Stimulated activated naive CD8-positive, alpha-beta T cell treated with anti-CD3 and anti-CD28 coated beads, Interleukin-15, Interleukin-2, amounts not matched to agents 100 U/mL and 50 U/mL, for 24 hours (primary cell): ENCODE measurements at regions not wholly inside any gene's neighbourhood (a gene's known extent, or its start where the extent isn't known, plus 50 kb on each side); places are given as distances from the start of the nearest gene placed in this dataset.
"Not testable (repeated sequence)": the region's sequence is repeated elsewhere in the genome, so short reads cannot be mapped to it uniquely, and the experiment has no call there.

Source experiments
- ATAC-seq: fragments of 150-1000 bp; cut with Tn5 transposase; one replicate; pipeline ENCODE4 v1.10.0; 2021
- DNase-seq: peaks from one replicate; pipeline ENCODE4 v3.0.0; 2021

DNA sequence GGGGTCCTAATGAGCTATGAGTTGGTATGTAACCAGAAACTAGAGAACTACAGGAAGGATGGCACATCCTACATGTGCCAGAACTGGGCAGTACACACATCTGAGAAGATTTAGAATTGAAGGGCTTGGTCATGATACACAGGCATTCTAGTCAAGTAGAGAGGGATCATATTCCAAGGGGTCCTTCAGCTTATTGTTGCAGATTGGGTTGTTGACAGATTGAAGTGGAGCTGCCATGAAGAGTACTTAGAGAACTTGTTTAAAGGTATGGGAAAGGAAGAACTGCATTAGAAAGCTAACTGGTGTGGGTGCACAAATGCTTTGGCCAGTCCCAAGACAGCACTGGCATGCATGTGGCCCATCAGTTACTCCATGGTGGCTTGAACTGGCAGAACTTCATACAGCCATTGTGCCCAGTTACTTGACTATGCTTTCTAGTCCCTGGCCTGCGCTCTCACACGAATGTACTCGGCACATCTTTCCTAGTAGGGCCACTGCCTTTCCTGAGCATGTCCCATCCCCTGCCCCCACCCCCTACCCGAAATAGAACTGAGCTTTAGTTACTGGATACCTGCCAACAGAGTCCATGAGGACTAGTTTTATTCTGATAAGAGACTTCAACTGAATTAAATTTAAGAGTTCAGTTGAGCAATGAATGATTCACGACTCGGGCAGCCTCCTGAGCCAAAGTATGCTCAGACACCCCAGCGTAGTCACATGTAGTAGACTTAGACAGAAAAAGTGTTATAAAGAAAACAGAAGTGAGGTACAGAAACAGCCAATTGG lies 64.0 kb downstream of the CCNG2 start:
- DNase-seq: no peak
- ATAC-seq: no peak

DNA sequence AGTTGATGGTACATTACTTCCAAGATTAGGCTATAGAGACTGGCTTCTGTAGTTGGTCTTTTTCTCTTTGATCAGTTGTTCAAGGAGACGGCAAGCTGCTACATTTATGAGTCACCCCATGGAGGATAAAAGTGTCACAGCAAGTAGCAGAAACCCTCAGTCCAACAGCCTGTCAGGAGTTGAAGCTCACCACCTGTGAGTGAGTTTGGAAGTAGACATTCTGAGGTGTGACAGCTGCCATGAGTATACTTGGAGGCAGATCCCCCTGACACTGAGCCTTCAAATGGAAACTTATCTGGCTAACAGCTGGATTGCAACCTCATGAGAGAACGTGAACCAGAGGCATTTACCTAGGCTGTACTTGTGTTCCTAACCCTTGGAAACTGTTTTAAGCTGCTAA lies 68.0 kb downstream of the CCNG2 start:
- ATAC-seq: no peak
- DNase-seq: no peak

DNA sequence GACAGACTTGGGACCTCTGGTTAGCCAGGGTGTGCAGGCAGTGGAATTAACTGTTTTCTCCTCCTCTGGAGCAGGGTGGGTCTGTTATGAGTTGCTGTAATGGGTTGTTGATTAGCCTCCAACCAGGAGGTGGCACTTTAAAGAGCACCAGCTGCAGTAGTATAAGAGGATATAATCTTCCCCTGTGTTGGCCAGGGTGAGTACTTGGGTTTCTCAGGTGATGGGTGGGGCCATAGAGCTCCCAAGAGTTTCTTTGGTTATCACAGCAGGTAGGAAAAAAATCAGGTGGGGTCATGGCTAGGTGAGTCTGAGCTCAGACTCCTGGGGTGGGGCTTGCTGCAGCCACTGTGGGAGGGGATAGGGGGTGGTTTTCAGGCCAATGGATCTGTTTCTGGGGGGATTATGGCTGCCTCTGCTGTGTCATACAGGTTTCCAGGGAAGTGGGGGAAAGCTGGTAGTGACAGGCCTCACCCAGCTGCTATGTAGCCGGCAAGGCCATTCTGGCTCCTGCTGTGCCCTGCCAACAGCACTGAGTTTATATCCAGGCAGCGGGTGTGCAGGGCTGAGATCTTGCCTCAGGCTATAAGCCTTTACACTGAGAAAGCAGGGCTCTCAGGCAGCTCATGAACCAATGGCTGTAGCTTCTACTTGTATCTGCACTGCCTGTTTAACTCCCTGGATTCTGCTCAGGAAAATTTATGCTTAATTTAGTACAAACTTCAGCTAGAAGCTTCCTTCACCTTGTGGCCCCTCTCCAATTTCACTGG lies 70.1 kb downstream of the CCNG2 start:
- no peak for DNase-seq
- ATAC-seq: no peak

DNA sequence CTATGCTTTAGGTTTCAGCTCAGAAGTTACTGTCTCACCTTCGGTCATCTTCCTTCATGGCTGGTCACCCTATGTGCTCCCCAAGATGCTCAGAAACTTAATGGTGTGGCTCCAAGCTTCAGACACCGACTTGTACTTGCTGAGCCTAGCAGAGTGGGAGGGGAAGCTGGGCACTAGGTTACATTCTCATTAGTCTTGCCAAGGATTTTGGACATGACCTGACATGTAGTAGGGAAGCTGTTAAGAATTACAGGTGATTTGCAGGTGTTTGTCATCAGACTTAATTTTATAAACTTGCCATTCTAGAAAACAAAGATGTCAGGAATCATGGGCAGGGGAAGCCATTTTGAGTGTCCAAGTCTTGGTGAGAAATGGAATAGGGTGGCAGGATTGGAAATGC lies 72.4 kb downstream of the CCNG2 start:
- ATAC-seq (no peak), DNase-seq (no peak)

DNA sequence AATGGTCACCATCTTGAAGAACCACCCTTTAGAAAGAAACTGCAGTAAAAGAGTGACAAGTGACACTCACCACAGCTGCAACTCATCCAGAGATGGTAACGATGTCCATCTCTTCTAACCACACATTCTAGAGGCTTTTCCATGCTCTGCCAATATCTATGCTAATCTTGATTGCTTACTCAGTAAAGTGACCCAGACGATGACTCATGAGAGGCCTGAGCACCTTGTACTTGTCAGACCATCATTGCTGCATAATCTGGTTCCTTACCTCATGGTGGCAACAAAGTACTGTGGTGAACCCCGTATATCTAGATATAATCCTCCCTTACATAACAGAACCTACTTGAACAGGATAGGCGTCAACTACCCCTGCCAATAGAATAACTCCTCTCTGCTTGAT lies 75.6 kb downstream of the CCNG2 start:
- DNase-seq (no peak), ATAC-seq (no peak)

DNA sequence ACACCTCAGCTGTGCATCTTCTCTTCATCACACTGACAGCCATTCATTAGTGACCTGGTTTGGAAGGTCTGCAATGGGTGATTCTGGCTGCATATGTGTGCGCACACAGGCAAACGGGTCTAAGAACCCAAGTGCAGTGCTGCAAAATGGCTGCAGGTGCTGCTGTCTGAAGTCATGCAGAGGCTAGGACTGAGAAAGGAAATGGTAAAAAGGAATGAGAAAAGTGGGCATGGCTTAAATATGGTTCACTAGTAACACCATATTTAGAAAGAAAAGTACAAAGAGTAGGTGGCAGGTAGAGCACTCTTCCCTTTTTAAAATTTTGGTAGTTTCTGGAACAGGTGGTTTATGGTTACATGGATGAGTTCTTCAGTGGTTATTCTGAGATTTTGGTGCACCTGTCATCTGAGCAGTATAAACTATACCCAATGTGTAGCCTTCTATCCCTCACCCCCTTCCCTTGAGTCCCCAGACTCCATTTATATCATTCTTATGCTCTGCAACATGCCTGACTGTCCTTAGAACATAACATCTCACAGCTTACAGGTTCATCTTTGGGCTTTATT lies 78.4 kb downstream of the CCNG2 start:
- ATAC-seq (no peak), DNase-seq (no peak)

DNA sequence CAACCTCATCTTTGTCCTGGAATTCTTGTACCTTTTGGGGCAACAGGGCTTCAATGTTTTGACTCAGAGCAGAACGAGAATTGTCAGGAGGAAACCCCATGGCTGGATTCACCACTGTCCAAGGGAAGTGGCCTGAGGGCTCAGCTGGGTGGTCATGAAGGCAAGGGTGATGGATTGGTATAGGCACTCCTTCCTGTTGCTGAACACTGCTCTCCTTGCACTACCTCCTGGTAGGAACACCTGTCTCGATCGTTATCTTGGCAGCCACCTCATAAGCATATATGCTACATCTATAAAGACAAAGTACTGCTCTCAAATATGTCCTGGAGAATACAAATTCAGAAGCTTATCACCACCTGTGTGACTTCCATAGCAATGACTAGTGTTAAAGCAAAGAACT lies 79.8 kb downstream of the CCNG2 start:
- ATAC-seq: no peak

DNA sequence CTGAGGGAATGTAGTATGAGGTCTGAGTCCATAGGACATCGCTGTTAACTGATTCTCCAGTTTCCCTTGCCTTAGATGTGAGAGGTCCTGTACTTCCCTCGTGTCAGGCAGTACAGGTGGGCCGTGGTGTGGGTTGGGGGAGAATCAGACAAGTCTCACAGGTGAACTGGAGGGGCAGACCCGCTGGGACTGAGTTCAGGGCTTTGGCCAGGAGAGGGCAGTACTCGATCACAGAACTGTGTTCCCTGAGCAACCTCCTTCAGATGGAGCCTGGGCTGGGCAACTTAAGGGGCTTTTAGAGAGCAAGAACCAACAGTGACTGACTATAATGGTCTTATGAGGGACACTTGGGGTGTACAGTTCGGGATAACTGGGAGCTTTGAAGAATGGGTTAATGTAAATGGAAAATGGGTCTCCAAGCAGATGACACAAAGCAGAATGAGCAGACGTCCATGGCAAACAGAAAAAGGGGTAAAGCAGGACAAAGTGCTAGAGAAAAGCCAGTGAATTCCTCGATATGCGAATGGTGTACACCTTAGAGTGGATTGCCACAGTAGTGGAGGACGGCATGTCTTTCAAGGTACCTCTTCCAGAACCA lies 83.6 kb downstream of the CCNG2 start:
- peak; percentile 76 for ATAC-seq
- DNase-seq: peak; percentile 74

More for the DNA sequence above, 79.8 kb downstream of the CCNG2 start:
- DNase-seq: no peak

DNA sequence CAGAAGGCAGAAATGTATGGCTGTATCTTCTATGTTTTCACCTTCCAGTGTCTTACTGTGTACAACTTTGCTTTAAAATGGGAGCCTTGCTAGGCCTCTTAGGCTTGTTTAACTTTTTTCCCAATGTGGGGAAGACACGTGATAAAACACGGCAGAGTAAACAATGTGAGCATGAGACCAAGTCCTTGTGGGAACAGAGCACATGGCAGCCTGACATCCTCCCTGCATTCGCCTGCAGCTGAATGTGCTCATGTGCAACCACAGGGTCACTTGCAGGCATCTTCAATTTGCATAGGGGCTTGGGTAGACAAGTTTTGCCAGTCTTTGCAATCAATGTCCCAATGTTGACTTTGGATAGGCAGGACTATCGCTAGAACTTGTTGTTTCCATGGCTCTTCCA lies 91.8 kb downstream of the CCNG2 start:
- DNase-seq (no peak), ATAC-seq (no peak)

DNA sequence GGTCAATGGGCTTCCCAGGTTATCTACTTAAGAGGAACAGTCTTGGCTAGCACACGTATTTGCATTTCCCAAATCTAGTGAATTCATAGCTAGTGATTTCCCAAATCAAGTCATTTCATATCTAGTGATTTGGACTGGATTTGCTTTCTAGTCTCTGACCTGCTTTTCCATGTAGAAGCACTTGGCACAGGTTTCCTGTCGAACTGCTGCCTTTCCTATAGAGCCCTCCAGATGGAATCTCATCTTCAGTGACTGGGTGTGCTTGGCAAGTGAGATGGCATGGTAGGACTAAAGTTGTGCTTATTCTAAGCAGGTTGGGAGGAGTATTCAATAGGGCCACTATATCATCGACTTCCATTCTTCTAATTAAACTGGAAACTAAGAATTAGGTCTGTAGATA lies 94.7 kb downstream of the CCNG2 start:
- DNase-seq (no peak), ATAC-seq (no peak)

DNA sequence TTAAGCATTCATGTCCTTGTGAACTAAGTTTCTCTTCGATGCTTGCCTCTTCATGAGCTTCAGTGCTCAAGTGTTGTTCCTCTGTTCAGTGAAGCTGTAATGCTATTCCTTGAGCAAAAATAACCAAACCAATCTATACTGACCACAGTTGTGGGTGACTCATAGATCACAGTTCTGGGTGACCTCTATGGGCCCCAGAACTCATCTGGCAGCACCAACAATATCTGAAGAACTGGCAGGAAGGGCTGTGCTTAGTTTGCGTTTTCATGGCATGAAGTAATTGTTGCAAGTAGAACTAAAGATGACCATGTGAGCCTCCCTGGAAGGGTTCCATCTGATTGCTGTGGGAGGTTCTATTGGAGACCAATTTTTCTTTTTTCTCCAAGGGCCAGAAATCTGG lies 106.2 kb downstream of the CCNG2 start:
- DNase-seq (no peak), ATAC-seq (no peak)

DNA sequence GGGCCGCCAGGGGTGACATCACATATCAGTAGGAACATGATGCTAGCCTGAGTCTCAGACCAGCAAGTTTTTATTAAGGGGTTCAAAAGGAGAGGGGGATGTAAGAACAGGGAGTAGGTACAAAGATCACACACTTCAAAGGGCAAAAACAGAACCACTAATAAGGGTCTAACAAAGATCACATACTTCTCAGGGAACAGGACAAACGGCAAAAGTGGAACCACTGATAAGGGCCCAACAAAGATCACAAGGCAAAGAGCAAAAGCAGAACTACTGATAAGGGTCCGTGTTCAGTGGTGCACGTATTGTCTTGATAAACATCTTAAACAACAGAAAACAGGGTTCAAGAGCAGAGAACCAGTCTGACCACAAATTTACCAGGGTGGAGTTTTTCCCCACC lies 107.0 kb downstream of the CCNG2 start:
- DNase-seq, ATAC-seq: not testable (repeated sequence)

DNA sequence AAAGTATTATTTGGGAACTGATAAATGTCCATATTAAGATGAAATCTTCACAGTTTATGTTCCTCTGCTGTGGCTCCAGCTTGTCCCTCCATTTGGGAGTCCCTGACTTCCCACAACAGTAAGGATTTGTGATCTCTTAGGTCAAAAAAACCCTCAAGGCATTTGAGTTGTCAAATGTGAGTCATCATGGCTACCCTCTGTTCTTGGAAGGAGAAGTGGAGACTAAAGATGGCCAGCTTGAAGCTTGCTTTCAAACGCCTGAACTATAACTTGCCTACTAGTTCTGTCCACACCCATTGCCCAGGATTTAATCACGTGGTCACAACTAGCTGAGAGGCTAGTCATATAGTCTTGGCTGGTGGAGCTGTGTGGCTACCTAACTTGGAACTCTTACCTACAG lies 107.8 kb downstream of the CCNG2 start:
- no peak for ATAC-seq
- DNase-seq: no peak

DNA sequence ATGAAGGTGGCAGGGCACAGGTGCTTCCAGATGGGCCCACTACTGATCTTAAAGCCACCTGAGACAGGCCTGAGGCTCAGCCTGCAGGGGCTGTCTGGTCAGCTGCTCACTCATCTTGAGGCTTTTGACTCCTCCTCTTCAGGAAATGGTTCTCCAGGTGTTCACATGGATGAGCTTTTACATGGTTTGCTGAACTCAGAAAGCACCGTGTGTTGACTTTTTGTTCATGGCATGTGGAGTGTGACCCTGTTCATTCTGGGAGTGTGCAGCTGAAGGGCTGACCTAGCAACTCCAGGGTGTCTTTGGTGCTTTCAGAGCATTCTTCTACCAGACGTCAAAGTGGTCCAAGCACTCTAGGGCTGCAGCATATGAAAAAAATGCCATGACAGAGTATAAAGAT lies 111.1 kb downstream of the CCNG2 start:
- DNase-seq (no peak), ATAC-seq (no peak)

DNA sequence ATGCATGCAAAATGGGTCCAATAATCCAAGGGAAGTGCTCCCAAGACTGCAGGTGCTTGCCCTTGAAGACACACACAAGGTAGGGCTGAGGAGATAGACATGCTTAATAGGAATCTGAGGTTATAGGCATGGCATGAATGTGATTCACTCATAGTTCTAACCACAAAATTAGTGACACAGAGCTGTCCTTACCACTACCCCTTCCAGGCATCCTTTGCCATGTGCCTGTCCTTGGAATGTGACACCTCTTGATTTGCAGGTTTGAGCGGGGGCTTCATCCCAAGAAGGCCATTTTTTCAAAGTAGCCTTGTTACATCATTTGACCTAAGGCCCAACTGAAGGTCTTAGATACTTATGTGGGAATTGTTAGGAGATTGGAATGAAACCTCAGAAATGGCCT lies 112.5 kb downstream of the CCNG2 start:
- no peak for DNase-seq
- ATAC-seq: no peak

DNA sequence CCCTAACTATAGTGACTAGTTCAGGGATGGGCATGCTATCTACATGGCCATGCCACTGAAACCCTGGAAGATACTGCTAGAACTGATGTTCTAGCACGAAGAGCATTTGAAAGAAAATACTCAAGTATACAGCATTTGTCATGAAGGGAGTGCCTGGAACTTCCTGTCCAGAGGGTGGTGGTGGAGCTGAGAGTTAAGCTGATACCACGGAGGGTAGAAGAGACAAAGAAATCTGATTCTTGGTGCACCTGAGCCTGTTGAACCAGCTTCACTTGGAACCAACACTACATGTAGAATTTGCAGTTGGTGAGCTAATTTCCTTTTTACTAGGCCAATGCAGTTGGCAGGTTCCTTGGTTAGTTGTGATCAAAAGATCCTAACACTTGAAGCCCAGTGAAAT lies 116.4 kb downstream of the CCNG2 start:
- DNase-seq (no peak), ATAC-seq (no peak)

DNA sequence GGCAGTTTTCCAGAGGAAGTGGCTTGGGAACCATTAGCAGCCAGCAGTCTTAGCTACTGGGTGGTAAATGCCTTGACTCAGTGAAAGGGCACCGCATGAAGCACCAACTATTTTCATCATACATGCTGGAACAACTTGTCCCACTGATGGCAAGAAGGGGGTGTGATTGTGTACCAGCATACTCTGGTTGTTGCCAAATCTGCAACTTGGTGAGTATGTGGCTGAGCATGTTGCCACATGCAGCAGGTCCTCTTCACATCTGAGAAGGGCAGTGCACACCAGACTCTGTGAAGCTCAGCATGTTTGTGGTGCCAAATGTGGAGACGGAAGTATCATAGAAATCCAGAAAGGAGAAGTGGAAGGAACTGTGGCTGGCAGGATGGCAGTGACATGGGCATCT lies 122.1 kb downstream of the CCNG2 start:
- not testable (repeated sequence) for ATAC-seq, DNase-seq

DNA sequence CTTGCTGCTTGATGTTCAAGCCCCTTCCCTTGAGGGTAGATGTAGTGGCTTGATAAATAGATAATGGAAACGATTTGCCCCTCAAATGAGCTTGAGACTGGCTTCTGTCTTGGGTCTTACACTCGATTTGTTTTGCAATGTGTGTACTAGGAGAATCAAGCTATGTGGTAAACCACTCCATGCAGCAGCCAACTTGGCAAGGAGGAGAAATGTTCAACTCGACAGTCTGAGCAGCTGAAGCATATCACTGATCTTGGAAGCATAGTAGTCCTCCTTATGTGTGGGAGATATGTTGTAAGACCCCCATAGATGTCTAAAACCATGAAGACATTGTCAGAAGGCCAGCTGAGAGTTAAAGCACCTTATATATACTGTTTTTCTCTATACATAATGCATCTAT lies 125.3 kb downstream of the CCNG2 start:
- no peak for DNase-seq

DNA sequence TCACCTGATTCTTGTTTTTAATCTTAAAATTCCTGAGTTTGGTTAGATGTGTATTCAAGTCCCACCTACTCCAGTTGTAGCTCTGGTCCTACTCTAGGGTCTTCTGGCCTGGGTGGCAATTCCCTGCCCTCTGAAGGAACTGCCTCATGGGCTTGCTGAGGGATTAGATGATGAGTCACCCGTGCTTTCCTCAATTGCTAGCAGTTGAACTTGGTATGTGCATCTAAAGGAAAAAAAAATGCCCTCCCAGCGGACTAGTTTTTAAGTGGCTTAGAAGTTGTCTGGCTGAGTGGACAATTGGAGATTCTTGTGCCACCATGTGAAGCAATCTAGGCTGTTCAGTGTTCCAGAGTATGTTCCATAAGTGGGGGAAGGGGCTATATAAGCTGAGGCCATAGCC lies 127.0 kb downstream of the CCNG2 start:
- ATAC-seq (no peak), DNase-seq (no peak)

More for the DNA sequence above, 125.3 kb downstream of the CCNG2 start:
- no peak for ATAC-seq

DNA sequence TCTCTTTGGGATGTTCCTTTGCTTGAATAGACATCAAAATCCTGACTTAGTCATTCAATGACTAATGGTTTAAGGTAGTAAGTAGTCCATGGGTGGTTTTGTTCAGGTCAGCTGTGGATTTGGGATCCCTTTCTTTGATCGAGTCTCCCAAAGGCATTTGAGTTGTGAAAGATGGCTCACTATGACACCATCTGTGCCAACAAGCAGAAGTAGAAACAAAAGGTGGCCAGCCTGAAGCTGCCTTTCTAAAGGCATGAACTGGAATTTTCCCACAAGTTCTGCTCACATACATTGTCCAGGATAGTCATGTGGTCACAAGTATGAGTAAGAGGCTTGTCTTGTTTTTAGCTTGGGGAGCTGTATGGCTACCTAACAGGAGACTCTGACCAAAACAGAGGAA lies 129.9 kb downstream of the CCNG2 start:
- no peak for ATAC-seq
- no peak for DNase-seq

DNA sequence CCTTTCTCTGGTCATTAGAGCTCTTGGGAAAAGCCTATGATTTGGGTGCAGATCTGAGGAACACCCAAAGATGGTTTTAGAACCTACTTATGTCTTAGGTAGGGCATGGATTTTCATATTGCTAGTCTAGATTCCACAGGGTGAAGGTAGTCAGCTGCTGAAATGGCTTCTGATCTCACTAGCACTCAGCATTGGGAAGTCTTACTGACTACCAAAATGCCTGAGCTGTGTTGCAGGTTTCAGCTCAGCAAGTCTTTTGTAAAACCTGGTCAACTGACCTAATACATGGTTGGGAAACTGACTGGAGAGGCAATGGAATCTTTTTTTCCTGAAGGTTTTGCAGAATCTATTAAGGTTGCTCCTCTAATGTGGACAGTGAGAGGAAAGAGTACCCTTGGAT lies 136.4 kb downstream of the CCNG2 start:
- no peak for ATAC-seq
- DNase-seq: no peak

DNA sequence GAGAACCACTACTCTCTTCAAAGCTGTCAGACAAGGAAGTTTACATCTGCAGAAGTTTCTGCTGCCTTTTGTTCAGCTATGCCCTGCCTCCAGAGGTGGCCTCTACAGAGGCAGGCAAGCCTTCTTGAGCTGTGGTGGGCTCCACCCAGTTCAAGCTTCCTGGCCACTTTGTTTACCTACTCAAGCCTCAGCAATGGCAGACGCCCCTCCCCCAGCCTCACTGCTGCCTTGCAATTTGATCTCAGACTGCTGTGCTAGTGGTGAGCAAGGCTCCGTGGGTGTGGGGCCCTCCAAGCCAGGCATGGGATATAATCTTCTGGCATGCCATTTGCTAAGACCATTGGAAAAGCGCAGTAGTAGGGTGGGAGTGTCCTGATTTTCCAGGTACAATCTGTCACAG lies 144.0 kb downstream of the CCNG2 start:
- ATAC-seq: not testable (repeated sequence)

DNA sequence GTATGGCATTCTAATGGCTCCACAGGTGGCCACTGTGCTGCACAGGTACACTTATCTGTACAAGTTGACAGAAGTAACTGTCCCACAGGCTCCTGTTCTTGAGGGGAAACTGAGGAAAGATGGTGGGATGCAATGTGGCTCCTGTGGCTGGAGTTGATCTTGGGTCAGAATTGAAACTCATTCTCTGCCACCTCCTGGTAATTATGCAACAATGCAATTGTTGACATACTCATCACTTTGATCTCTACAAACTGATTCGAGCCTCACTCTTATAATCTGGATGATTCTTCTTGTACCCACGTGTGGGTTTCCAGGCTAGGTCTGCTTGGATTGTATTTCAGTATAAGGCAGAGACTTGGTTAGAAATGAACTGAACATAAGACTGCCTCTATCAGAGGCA lies 148.8 kb downstream of the CCNG2 start:
- ATAC-seq (no peak), DNase-seq (no peak)

More for the DNA sequence above, 144.0 kb downstream of the CCNG2 start:
- DNase-seq: not testable (repeated sequence)
